ENCODE measurements at regions not wholly inside any gene's neighbourhood (a gene's known extent, or its start where the extent isn't known, plus 50 kb on each side); places are given as distances from the start of the nearest gene placed in this dataset.
"Not testable (repeated sequence)": the region's sequence is repeated elsewhere in the genome, so short reads cannot be mapped to it uniquely, and the experiment has no call there.

GRCh38 chr10:46104071-46104585 is 58.1 kb upstream of the MSMB start:
- TF ChIP-seq POLR2A (IDR thresholded peaks at IDR 0.05) = no peak
- TF ChIP-seq, protein P1, sequence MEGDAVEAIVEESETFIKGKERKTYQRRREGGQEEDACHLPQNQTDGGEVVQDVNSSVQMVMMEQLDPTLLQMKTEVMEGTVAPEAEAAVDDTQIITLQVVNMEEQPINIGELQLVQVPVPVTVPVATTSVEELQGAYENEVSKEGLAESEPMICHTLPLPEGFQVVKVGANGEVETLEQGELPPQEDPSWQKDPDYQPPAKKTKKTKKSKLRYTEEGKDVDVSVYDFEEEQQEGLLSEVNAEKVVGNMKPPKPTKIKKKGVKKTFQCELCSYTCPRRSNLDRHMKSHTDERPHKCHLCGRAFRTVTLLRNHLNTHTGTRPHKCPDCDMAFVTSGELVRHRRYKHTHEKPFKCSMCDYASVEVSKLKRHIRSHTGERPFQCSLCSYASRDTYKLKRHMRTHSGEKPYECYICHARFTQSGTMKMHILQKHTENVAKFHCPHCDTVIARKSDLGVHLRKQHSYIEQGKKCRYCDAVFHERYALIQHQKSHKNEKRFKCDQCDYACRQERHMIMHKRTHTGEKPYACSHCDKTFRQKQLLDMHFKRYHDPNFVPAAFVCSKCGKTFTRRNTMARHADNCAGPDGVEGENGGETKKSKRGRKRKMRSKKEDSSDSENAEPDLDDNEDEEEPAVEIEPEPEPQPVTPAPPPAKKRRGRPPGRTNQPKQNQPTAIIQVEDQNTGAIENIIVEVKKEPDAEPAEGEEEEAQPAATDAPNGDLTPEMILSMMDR (IDR thresholded peaks at IDR 0.05) = no peak
- 68 to 70% methylated on average over 4 of the region's 4 CpGs for WGBS, 2 donors
- DNase-seq (ENCODE audit: low spot score in 2 of 2) = no peak
- H3K4me3 ChIP-seq (ENCODE audit: low read depth, poor library complexity, severe bottlenecking) = no peak overlapping the region
- intact Hi-C loops (cut with DNase I; ENCODE audit: low total_unique reads) = no loop called here

GRCh38 chr10:46105416-46105815 is 59.3 kb upstream of the MSMB start:
- not testable (repeated sequence) for H3K4me3 ChIP-seq (ENCODE audit: low read depth, poor library complexity, severe bottlenecking); DNase-seq (ENCODE audit: low spot score in 2 of 2)
- intact Hi-C loops (cut with DNase I; ENCODE audit: low total_unique reads) = loop anchor here (5.0 kb wide), 1 partner anchor 177 kb away; no protein-coding TSS in a partner anchor
- WGBS, 2 donors = 58 to 66% methylated on average over 9 of the region's 9 CpGs

DNA sequence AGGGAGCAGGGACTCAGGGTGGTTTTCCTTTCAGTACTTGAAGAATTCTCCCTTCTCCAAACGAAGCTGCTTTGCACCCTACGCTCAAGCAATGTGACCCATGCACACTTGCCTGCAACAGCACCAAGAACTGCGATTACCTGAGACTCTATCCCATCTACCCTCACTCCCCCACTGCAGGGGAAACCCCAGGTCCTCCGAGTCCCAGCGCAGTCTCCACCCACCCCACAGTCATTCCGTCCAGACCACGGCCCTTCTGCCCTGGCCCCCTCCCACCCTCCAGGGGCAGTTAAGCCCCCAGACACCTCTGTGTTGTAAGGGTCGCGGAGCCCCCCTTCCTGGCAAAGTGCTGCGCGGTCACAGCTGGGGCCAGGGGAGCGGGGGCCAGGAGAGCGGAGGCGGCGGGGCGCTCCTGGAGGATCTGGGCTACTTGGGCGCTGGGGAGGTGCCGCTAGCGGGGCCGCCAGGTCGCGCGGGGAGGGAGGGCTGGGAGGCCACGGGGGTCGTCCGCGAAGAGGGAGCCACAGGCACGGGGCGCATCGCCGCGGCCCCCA is 59.9 kb upstream of the MSMB start:
- H3K4me3 ChIP-seq (ENCODE audit: low read depth, poor library complexity, severe bottlenecking) = peak overlapping the region; percentile 17
- not testable (repeated sequence) for DNase-seq (ENCODE audit: low spot score in 2 of 2)
- 4 to 5% methylated on average over 7 to 30 of the region's 32 CpGs for WGBS, 2 donors
- intact Hi-C loops (cut with DNase I; ENCODE audit: low total_unique reads) = loop anchor here (5.0 kb wide), 1 partner anchor 176 kb away; no protein-coding TSS in a partner anchor

- WGBS, 2 donors = 2 to 7% methylated on average over 15 to 44 of the region's 55 CpGs
- TF ChIP-seq, protein P1 (IDR thresholded peaks at IDR 0.05) = peak in 1 of 3 donors; percentile 66
- no peak for TF ChIP-seq POLR2A (IDR thresholded peaks at IDR 0.05)
- intact Hi-C loops (cut with DNase I; ENCODE audit: low total_unique reads) = loop anchor here (5.0 kb wide), 1 partner anchor 176 kb away; no protein-coding TSS in a partner anchor
- DNase-seq (ENCODE audit: low spot score in 2 of 2) = peak; percentile 27 to 87
- peak overlapping the region; percentile 17 for H3K4me3 ChIP-seq (ENCODE audit: low read depth, poor library complexity, severe bottlenecking)
Observed at GRCh38 chr10:46106410-46107255, 60.6 kb upstream of the MSMB start.

DNA sequence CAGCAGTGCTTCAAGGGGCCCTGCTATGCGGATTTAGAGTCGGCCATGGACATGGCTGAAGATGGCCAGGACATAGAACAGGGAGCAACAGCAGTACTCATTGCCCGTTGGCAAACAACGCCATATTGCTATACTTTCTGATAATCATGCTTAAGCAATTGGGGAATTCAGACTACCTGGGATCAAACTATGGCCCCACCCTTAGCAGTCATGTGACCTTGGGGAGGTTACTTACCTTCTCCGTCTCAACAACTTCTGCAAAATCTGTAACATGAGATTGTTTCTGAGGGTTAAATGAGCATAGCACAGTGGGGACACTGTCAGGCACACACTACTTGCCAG is 62.1 kb upstream of the MSMB start:
- not testable (repeated sequence) for DNase-seq (ENCODE audit: low spot score in 2 of 2); H3K4me3 ChIP-seq (ENCODE audit: low read depth, poor library complexity, severe bottlenecking)
- 75 to 91% methylated on average over 4 to 5 of the region's 5 CpGs for WGBS, 2 donors
- intact Hi-C loops (cut with DNase I; ENCODE audit: low total_unique reads) = loop anchor here (5.0 kb wide), 1 partner anchor 174 kb away; no protein-coding TSS in a partner anchor

- DNase-seq (ENCODE audit: low spot score in 2 of 2); H3K4me3 ChIP-seq (ENCODE audit: low read depth, poor library complexity, severe bottlenecking); intact Hi-C loops (cut with DNase I; ENCODE audit: low total_unique reads): not testable (repeated sequence)
- 83 to 95% methylated on average over 1 of the region's 1 CpG for WGBS, 2 donors
Observed at GRCh38 chr10:46154271-46154670, 108.2 kb upstream of the MSMB start.

- H3K4me3 ChIP-seq (ENCODE audit: low read depth, poor library complexity, severe bottlenecking); DNase-seq (ENCODE audit: low spot score in 2 of 2); intact Hi-C loops (cut with DNase I; ENCODE audit: low total_unique reads): not testable (repeated sequence)
- 94% methylated on average over 2 of the region's 2 CpGs for WGBS, 2 donors
Observed at GRCh38 chr10:46154683-46155082, 108.6 kb upstream of the MSMB start.

DNA sequence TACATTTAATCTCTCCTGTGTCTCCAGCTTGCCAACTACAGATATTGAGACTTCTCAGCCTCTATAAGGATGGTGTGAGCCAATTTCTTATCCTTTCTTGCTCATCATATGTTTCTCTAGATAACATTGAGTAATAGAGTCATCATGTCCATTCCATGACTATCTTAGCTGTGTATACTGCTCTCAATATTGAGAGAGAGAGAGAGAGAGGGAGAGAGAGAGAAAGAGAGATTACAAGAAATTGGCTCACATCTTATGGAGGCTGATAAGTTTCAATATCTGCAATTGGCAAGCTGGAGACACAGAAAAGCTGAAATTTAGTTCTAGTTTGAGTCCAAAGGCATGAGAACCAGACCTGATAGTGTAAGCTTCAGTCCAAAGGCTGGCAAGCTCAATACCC is 110.8 kb upstream of the MSMB start:
- intact Hi-C loops (cut with DNase I; ENCODE audit: low total_unique reads); DNase-seq (ENCODE audit: low spot score in 2 of 2); H3K4me3 ChIP-seq (ENCODE audit: low read depth, poor library complexity, severe bottlenecking): not testable (repeated sequence)

- TF ChIP-seq POLR2A (IDR thresholded peaks at IDR 0.05) = no peak
- TF ChIP-seq, protein P1 (IDR thresholded peaks at IDR 0.05) = no peak
- no peak for DNase-seq (ENCODE audit: low spot score in 2 of 2)
- H3K4me3 ChIP-seq (ENCODE audit: low read depth, poor library complexity, severe bottlenecking) = no peak overlapping the region
- intact Hi-C loops (cut with DNase I; ENCODE audit: low total_unique reads) = no loop called here
Observed at GRCh38 chr10:46169736-46170135, 117.1 kb upstream of the ANTXRL start.
